ENCODE measurements at regions not wholly inside any gene's neighbourhood (a gene's known extent, or its start where the extent isn't known, plus 50 kb on each side); places are given as distances from the start of the nearest gene placed in this dataset.
A peak's percentile ranks its signal among the peaks of the same experiment; 100 is the strongest.

GRCh38 chr1:4017636-4018365 lies 117.7 kb upstream of the C1orf174 start:
- DNase-seq: no peak

DNA sequence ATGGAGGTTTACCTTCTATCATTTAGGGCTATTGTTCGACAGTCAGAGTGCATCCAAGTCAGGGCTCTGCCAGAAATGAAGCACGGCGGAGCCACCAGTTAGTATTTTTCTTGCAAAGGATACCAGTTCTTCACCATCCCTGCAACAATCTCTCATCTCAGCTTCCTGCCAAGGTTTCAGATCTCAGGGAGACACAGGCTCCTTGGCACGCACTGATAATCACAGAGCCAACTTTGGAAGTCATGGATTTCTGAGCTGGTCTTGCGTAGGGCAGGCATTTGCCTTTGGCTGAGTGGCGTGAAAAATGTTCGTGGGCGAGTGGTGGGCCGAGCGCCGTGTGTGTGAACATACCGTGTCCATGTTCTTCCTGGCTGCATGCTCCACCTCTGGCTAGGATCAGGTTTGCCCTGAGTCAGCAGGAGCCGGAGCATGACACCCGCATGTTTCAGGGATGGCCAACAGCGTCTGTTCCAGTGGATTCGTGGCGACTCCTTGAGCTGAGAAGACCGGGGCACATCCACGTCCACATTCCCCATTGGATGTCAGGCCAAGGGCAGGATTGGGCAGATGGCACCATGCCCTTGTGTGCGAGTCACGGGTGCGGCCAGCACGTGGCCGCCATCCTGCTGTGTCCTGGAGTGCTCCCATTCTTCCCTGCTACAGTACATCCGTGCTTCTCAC lies 118.5 kb upstream of the C1orf174 start:
- DNase-seq: no peak

- DNase-seq: no peak
Measured at GRCh38 chr1:4019147-4019521, 119.1 kb upstream of the C1orf174 start.

DNA sequence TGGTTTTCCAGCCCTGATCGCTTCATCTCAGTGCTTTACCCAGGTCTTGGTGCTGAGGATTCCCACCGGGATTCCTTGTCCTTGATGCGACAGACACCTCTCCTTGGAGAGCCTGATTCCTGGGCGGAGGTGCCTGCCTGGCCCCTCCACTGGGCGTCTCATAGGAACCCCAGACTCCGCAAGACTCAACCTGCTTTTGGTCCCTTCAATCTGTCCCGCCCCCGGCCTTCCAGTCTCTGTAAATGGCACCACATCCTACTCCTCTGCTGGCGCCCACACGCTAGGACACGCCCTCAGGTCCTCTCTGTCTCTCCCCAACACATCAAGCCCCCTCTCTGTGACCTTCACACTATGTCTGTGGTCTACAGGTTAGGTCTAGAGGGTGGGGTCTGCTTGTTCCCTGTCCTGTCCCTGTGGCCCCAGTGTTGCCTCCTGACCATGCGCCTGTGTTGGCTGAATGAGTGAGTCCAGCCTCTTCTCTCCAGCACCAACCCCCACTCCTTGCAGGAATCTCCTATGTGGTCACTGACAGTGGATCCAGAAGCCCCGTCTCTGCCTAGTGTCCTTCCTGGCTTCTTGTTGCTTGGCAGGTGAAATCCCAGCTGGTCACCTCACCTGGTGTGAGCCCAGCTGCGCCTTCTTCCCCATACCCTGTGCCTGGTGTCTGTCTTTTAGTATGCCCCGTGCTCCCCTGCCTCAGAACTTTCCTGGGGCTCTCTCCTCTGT lies 119.7 kb upstream of the C1orf174 start:
- DNase-seq: no peak

DNA sequence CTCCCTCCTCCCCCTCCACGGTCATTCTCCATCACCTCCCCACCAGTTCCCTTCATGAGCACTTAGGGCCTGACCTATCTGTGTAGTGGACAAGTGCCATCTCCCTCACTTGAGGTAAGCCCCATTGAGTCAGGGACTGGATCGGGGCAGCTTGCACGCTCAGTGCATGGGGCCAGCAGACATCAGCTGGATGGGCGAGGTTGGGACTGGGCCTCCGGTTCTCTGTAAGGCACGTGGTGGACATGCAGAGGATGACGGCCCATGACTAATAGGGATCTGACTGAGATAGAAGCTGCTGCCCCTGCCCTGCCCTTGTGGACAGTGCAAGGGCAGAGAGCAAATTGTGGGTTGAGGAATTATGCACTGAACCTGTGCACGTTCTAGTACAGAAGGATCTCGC lies 120.4 kb upstream of the C1orf174 start:
- no peak for DNase-seq

DNA sequence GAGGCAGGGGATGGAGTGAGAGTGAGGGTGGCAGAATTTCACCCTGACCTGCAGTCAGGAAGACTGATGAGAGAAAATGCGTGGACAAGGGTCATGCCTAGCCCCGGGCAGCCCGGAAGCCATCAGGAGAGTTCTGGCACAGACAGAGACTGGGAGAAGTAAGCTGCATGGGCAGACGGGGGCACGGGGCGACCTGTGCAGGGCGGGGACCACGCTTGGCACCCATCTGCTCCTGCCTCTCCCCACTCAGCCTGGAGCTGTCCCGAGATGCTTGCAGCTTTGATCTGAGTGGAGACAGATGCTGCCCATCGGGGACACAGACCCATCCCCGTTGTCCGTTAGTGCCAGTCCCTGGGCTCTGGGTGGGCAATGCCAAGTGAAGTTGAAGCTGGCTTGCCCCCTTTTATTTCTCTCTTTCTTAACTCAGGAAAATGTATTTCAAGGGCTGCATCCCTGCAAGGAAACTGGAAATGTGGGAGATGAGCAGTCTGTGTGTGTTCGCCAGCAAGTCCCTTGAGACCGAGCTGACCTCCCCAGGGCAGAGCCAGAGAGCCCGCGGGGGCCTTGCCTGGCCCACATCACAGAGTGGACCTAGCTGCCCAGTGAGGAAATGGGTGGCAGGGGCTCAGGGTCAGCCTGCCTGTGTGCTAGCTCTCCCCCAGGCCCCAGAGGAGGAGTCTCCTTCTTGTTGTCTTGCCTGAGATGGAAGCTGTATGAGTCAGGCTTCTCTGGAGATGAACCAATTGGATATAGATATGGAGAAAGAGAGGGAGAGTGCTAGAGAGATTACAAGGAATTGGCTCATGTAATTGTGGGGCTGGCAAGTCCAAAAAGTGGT lies 121.3 kb upstream of the C1orf174 start:
- DNase-seq: no peak

DNA sequence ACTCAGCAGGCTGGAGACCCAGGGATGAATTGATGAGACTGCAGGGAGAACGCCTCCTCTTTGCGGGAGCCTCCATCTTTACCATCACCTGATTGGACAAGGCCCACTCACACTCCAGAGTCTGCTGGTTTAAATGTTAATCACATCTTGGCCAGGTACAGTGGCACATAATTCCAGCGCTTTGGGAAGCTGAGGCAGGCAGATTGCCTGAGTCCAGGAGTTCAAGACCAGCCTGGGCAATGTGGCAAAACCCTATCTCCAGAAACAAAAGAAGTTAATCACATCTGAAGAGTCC lies 121.8 kb upstream of the C1orf174 start:
- DNase-seq: no peak

DNA sequence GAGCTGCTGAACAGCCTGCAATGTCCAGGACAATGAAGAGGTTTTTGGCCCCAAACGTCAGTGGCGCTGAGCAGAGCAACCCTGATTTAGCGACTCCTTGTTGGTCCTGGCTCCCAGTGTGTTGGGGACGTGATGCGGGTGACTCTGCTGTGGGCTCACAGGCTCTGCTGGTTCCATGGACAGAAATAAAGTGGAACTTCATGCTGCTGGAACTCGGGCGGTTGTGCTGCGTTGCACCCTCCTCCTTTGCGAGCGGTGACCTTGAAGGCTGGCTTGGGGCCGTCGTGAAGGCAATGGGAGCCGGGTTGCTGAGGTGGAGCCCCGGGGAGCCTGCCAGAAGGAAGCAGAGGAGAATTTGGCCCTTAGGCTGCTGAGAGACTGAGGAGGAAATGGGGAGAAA lies 122.6 kb upstream of the C1orf174 start:
- DNase-seq: no peak

DNA sequence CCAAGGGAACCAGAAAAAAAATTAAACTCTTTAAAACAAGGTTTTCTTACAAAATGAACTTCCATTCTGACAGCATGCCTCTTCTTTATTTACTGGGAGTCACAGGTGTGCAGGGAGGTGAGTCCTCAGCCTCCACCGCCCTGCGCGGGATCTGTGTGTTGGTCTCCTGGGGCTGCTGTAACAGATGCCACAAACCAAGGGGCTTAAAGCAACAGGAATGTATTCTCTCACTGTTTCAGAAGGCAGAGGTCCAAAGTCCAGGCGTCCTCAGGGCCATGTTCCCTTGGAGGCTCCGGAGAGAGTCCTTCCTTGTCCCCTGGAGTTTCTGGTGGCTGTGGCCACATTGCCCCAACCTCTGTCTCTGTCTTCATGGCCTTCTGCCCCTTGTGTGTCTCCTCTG lies 123.6 kb upstream of the C1orf174 start:
- peak; percentile 85 for DNase-seq

DNA sequence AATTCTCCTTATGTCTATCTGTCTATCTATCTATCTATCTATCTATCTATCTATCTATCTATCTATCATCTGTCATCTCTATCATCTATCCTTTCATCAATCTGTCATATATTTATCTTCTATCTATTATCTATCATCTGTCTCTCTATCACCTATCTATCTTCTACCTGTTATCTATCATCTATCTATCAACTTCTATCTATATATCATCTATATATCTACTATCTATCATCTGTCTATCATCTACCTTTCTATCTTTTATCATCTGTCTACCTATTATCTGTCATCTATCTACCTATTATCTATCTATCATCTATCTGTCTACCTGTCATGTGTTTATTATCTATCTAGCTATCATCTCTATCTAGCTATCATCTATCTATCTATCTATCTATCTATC lies 124.7 kb upstream of the C1orf174 start:
- DNase-seq: no peak

GRCh38 chr1:4025752-4026151 lies 125.7 kb upstream of the C1orf174 start:
- DNase-seq: no peak

- DNase-seq: no peak
Measured at GRCh38 chr1:4027008-4027407, 126.9 kb upstream of the C1orf174 start.

DNA sequence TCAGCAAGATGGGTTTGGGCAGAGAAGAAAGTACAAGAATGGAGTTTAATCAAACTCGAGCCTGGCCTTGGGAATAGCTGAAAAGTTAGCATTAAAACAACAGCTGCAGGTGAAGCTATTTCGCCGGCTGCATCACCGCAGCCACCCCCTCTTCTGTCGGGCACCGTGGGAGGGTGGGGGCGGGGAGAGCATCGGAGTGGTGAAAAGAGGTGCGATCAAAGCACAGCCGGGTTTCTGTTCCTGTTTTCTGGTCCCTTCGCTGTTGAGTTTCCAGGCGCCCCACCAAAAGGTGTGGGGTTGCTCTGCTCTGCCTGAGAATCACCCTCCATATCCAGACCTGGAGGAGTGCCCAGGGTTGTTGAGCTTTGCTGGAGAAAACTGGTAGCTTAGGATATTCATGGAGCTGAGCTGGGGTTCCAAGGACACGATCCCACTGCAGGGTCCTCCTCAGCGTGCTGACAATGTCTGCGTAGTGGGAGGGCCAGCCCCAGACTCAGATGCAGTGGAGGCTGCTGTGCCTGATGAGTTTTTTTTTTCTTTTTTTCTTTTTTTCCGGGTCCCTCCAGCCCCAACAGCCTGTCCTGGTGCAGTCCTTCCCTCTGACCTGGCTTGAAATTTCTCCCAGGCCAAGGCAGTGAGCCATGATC lies 127.5 kb upstream of the C1orf174 start:
- DNase-seq: no peak

GRCh38 chr1:4028139-4028501 lies 128.0 kb upstream of the C1orf174 start:
- no peak for DNase-seq

DNA sequence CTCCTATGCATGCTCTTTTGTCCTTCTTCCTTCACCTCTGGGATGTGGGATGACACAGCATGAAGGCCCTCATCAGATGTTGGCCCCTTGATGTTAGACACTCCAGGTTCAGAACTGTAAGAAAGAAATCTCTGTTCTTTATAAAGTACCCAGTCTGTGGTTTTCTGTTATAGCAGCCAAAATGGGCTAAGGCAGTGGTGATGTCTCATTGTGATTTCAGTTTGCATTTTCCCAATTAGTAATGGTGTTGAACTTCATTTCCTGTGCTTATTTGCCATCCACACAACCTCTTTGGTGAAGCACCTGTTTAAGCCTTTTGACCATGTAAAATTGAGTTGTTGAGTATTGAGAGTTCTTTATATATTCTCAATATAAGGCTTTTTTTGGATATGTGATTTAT lies 129.3 kb upstream of the C1orf174 start:
- no peak for DNase-seq

DNA sequence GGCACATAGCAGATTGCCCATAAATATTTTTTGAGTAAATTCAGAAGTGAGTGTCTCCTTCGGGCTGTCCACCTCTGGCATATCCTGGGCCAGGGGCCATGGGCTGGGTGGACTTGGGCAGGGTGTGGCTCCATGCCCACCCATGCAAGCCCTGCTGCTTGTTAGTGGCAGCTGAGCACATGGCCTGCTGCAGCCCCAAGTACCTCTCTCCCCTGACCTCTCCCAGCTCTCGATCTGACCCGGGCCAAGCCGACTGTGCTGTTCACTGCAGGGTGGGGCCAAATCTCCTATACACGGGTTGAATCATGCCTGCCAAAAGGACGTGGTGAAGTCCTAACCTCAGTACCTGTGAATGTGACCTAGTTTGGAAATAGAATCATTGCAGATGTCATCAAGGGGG lies 132.5 kb upstream of the C1orf174 start:
- DNase-seq: no peak

GRCh38 chr1:4033129-4033676 lies 133.1 kb upstream of the C1orf174 start:
- DNase-seq: no peak

GRCh38 chr1:4033713-4034112 lies 133.6 kb upstream of the C1orf174 start:
- no peak for DNase-seq

DNA sequence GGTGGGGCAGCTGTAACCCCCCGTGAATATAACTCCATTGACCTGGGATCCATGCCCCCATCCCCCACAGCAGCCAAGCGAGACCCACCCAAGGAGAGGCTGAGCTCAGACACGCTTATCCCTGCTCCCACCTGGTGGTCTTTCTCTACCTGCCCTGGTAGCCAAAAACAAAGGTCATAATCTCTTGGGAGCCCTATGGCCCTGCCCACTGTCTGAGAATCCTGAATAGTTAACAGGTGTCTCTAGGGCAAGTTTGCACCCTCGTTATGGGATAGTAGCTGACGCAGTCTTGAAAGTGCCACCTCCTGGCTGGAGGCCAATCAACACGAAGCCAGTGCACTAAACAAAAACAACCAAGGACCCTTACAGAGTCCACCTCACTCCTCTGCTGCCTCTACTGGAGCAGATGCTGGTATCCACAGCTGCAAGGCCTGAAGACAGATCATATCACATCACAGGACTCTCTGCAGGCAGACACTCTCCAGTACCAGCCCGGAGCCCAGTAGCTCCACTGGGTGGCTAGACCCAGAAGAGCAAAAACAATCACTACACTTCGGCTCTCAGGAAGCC lies 134.3 kb upstream of the C1orf174 start:
- DNase-seq: no peak

DNA sequence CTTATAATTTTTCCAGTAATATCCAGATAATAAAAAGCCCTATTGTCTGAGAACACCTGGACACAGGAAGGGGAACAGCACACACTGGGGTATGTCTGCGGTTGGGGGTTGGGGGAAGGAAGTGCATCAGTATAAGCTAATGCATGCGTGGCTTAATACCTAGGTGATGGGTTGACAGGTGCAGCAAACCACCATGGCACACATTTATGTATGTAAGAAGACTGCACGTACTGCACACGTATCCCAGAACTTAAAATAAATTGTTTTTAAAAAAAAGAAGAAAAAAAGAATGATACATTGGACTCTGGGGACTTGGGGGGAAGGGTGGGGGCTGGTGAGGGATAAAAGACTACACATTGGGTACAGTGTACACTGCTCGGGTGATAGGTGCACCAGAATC lies 144.9 kb upstream of the C1orf174 start:
- peak; percentile 52 for DNase-seq

- peak; percentile 52 for DNase-seq
Measured at GRCh38 chr1:4045397-4046010, 145.4 kb upstream of the C1orf174 start.
